Lung (tissue), 11 donors: ENCODE measurements at regions not wholly inside any gene's neighbourhood (a gene's known extent, or its start where the extent isn't known, plus 50 kb on each side); places are given as distances from the start of the nearest gene placed in this dataset.
"Not testable (repeated sequence)": the region's sequence is repeated elsewhere in the genome, so short reads cannot be mapped to it uniquely, and the experiment has no call there.

ENCODE experiments used
- ATAC-seq: fragments of 200-7000 bp; cut with Tn5 transposase; one replicate; pipeline ENCODE4 v1.9.1; 2020; ENCODE audit warnings: moderate number of reproducible peaks; ENCODE audit not compliant: insufficient read depth, low FRiP score
- DNase-seq, 3 donors: peaks; one replicate each; pipeline ENCODE4 v3.0.0-alpha.2; 2013 to 2017
- H3K27ac ChIP-seq, 2 donors: one replicate each; pipeline ENCODE4 v1.5.1; 2013; ENCODE audit warnings: mild to moderate bottlenecking in 2 of 2, moderate library complexity in 2 of 2, control low read depth in 1 of 2, inconsistent platforms in 1 of 2, low read depth in 1 of 2, low read length in 1 of 2
- H3K27me3 ChIP-seq, 3 donors: one replicate each; pipeline ENCODE4 v1.5.1; 2013; ENCODE audit warnings: low read length in 2 of 3; ENCODE audit not compliant: control insufficient read depth in 3 of 3, insufficient read depth in 3 of 3
- H3K36me3 ChIP-seq, 4 donors: one replicate each; pipeline ENCODE4 v1.5.1; 2013; ENCODE audit warnings: low read length in 4 of 4, mild to moderate bottlenecking in 1 of 4, moderate library complexity in 1 of 4; ENCODE audit not compliant: control insufficient read depth in 4 of 4, insufficient read depth in 4 of 4
- H3K4me1 ChIP-seq, 5 donors: one replicate each; pipeline ENCODE4 v1.5.1; 2013; ENCODE audit warnings: low read length in 5 of 5, mild to moderate bottlenecking in 2 of 5, moderate library complexity in 1 of 5; ENCODE audit not compliant: control insufficient read depth in 5 of 5, insufficient read depth in 5 of 5
- H3K4me3 ChIP-seq: one replicate; pipeline ENCODE4 v1.5.1; 2013; ENCODE audit warnings: mild to moderate bottlenecking, control low read depth, moderate library complexity
- H3K9ac ChIP-seq, 2 donors: one replicate each; pipeline ENCODE4 v1.5.1; 2013; ENCODE audit warnings: low read length in 2 of 2, control low read depth in 1 of 2; ENCODE audit not compliant: insufficient read depth in 1 of 2
- H3K9me3 ChIP-seq, 4 donors: one replicate each; pipeline ENCODE4 v1.5.1; 2013; ENCODE audit warnings: low read length in 3 of 4, mild to moderate bottlenecking in 1 of 4, moderate library complexity in 1 of 4; ENCODE audit not compliant: control insufficient read depth in 4 of 4, insufficient read depth in 3 of 4
- CTCF ChIP-seq: IDR thresholded peaks from 2 replicates; pipeline ENCODE4 v1.5.1; 2012; ENCODE audit warnings: mild to moderate bottlenecking; ENCODE audit errors: control extremely low read depth, extremely low read depth
- WGBS, 2 donors: extraction: QIAGEN DNeasy Blood & Tissue Kit; methylation state at CpG; one replicate each; pipeline ENCODE4 v1.1.7; 2013; 5-methylcytosine and 5-hydroxymethylcytosine counted together
- donor health status: control.
- donor health status: control.
- donor health status: Bipolar disorder and iron deficiency.
- donor health status: healthy.
- donor health status: DM: yes; HTN: yes; CAD: no.

DNA sequence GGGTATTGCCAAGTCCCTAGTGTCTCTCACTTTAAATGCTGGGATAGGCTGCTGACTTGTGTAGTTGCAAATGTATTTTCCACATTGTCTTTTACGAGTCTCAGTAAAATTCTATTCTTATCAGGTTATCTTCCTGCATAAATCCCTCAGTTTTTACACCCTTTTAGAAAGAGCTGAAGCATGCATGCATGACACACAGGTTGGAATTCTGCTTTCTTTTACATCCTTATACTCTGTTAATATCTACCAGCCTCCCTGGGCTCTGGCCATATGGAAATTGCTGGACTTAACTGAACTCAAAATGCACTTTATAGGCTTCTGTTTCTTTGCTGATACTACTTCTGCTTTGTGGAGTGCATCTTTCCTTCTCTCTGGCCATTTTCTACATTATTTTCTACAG, 477.4 kb downstream of the FRK start:
- 58 to 72% methylated on average over 1 of the region's 1 CpG for WGBS, 2 donors
- Histone ChIP-seq H3K9me3 (peaks cover 0 to 2% (median 0%) of the 10 kb centered on the region in 4 donors), H3K27ac (no peak overlapping the region), H3K4me1 (no peaks in the 10 kb centered on the region), H3K27me3 (no peaks in the 10 kb centered on the region), H3K9ac (no peak overlapping the region), H3K36me3 (no peaks in the 10 kb centered on the region), H3K4me3 (no peak overlapping the region)
- DNase-seq (no peak), ATAC-seq (no peak)
- no peak for TF ChIP-seq CTCF

DNA sequence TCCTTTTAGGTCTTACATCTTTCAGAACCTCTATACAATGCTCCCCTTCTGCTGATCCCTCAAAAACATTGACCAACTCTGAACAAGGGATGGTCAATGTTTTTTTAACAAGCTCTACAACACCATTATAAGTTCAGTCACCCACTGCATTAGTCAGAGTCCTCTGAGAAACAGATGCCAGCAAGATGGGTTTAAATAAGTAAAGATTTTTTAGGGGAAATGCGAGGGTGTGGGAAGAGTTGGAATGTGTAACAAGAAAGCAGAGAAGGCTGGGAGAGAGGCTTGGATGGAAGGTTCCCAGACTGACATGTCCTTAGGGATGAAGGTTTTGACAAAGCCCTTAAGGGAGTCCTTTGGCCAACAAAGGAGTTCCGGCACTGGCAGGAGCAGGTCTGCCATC, 478.3 kb downstream of the FRK start:
- H3K27me3 ChIP-seq = no peaks in the 10 kb centered on the region
- H3K9me3 ChIP-seq = peaks cover 0 to 2% (median 0%) of the 10 kb centered on the region in 4 donors
- 85 to 98% methylated on average over 2 of the region's 2 CpGs for WGBS, 2 donors
- no peak for TF ChIP-seq CTCF
- H3K36me3 ChIP-seq = no peaks in the 10 kb centered on the region
- DNase-seq = no peak
- H3K9ac ChIP-seq = no peak overlapping the region
- no peak overlapping the region for H3K4me3 ChIP-seq
- no peak for ATAC-seq
- no peak overlapping the region for H3K27ac ChIP-seq
- no peaks in the 10 kb centered on the region for H3K4me1 ChIP-seq

GRCh38 chr6:115579565-115579964, 481.1 kb downstream of the FRK start:
- not testable (repeated sequence) for DNase-seq, H3K27ac ChIP-seq, H3K4me3 ChIP-seq, ATAC-seq, H3K9ac ChIP-seq, H3K27me3 ChIP-seq, H3K4me1 ChIP-seq, H3K36me3 ChIP-seq, H3K9me3 ChIP-seq
- WGBS, 2 donors = 78 to 93% methylated on average over 2 of the region's 2 CpGs

GRCh38 chr6:115577270-115577669, 483.4 kb downstream of the FRK start:
- DNase-seq = no peak
- no peak for ATAC-seq
- H3K9me3 ChIP-seq = no peaks in the 10 kb centered on the region
- no peak overlapping the region for H3K27ac ChIP-seq
- 68 to 75% methylated on average over 2 of the region's 2 CpGs for whole genome bisulfite sequencing, 2 donors
- H3K36me3 ChIP-seq = no peaks in the 10 kb centered on the region
- H3K27me3 ChIP-seq = no peaks in the 10 kb centered on the region
- no peak overlapping the region for H3K9ac ChIP-seq
- H3K4me1 ChIP-seq = no peaks in the 10 kb centered on the region
- no peak for TF ChIP-seq CTCF
- H3K4me3 ChIP-seq = no peak overlapping the region
